ENCODE measurements at regions not wholly inside any gene's neighbourhood (a gene's known extent, or its start where the extent isn't known, plus 50 kb on each side); places are given as distances from the start of the nearest gene placed in this dataset.

DNA sequence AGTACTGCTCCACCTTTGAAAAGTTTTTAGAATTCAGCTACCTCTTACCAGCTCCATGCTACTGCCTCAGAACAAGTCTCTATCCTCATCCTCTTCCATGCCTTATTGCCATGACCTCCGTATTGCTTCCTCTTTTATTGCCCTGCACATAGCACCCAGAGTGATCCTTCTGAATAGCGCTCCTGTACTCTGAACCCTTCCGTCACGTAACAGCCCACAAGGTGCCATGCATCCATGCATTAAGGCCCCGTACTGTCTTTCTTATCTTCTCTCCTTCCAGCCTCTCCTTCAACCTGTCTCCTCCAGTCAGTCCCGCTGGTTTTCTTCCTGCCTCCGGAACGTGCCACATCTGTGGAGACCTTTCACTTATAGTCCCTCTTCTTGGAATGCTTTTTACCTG, 273.3 kb upstream of the SEMA6A start:
- no peak for DNase-seq (ENCODE audit: low spot score)

DNA sequence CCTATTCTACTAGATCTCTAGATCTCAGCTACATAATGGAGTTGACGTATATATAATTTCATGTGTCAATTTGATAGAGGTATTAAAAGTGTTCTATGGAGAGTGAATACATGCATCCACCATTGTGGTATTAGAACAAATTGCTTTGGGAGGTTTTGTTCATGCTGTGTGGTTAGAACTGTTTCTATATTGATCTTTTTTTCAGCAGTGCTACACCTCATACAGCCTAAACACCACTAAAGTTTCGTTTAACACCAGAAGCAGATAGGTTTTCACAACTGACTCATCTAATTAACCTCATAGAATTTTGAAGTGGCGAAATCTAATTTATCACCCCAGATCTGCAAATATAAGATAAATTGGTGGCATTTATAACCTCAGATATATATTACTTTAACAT, 269.4 kb upstream of the SEMA6A start:
- no peak for DNase-seq (ENCODE audit: low spot score)

DNA sequence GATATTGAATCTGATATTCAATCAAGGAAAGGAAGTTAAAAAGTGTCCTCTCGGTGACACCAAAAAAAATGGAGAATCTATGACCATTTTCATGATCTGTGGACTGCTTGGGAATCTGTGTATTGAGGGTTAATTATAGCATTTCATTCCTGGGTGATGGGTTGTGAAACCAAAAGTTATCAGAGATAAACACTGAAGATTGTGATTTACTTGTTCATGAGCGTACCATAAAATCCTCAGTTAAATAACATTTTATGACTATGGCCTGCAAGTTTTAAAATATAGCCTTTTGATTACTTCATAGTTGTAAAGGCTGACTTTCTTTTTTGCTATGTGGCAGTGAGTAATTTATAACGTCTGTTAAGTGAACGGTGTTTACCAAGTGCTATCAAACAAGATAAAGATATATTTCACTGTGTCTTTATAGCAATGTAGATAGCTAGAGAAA, 267.9 kb upstream of the SEMA6A start:
- no peak for DNase-seq (ENCODE audit: low spot score)

DNA sequence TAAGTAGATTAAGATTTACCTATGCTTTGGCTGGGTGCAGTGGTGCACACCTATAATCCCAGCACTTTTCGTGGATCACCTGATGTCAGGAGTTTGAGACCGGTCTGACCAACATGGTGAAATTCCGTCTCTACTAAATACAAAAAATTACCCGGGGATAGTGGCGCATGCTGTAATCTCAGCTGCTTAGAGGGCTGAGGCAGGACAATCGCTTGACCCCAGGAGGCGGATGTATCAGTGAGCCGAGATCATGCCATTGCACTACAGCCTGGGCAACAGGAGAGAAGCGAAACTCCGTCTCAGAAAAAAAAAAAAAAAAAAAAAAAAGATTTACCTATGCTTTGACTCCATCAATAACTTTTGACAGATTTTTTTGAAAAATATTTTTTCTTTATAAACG, 267.1 kb upstream of the SEMA6A start:
- DNase-seq (ENCODE audit: low spot score), result no peak

DNA sequence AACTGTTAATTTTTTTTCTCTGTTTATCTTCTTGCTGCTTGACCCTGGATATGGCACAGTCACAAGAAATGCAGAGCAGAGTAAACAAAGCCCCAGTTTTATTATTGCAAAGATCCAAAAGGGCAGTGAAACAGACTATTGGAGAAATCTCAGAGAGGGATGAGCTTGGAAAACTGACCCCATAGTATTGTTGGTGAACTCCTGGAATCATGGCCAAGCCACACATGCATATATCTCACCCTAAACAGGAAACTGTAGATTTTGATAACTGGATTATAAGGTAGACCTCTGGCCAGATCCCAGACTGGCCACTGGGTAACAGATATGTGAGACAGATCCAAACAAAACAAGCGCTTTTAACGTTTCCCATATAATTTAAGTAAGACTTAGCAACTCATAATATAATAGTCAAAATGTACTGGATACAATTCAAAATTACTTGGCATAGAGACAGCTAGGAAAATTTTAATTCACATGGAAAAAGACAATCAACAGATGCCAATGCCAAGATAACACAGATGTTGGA, 263.5 kb upstream of the SEMA6A start:
- DNase-seq (ENCODE audit: low spot score), result no peak

DNA sequence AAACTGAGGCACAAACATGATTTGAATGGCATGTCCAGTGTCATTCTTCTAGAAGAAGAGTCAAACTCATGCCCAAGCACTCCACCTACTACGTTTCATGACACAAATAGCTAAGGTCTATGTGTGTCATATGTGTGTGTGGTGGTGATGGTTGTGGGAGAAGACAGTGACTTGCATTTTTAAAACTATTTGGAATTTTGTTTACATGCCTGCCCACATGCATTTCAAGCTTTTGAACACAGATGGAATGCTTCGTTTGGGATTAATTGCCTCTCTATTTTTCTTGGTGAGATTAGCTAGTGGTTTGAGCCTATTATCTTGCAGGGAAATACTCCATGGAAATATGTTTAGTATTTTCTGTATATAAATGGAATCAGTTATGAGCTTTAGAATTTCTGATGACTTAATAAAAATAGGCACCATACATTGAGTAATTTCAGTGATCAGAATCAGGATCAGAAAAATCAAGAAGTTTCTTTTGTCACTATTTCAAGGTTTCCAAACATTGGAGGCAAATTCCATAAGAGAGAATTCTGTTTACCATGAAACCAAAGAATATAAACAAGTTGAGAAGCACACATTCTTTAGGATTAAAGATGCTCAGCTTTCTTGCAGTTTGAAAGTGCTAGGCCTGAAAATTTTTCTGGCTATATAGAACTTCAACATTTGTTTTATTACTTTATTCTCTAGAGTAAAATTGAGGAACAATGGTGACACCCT, 260.3 kb upstream of the SEMA6A start:
- DNase-seq (ENCODE audit: low spot score), result no peak

DNA sequence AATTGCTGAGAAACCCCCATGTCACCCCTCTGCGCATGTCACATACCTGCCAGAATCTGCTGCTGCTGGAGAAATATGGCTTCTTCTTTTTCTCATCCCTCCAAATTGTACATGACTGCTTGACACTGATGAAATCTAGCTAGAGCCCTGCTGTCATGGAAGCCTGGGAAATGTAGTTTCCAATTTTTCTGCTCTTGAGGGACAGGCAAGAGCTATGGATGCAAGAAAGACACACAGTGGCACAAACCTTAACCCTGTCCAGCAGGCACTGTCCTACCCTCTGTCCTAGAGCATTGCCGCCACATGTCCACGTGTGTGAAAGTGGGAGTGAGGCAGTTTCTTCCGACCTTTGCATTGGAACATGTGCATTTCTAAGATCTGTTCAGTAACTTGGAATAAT, 255.5 kb upstream of the SEMA6A start:
- no peak for DNase-seq (ENCODE audit: low spot score)

DNA sequence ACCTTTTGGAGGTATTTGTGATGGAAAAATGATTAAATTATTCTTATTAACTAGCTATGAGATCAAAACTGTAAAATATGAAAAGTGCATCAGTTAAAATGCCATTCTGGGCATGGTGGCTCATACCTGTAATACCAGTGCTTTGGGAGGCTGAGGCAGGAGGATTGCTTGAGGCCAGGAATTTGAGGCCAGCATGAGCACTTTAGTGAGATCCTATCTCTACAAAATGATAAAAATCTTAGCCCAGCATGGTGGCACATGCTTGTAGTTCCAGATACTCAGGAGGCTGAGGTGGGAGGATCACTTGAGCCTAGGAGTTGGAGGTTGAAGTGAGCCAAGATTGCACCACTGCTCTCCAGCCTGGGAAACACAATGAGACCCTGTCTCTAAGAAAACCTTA, 252.5 kb upstream of the SEMA6A start:
- DNase-seq (ENCODE audit: low spot score), result no peak

DNA sequence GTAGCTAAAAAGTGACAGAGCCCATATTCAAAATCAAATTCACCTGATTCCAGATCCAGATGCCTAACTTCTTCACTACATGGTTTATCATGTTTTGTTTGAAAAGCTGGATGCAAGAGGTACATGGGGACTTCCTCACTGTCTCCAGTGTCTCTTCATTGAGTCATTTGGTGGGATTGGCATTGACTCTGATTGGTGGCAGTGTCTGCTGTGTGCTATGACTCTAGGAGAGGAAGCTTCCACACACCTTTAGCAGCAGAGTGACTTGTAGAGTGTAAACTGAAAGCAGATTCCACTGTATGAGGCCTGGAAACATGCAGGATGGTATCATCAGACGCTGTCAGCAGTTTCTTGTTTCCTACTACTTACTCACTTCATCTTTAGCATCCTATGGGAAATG, 250.9 kb upstream of the SEMA6A start:
- DNase-seq (ENCODE audit: low spot score), result no peak

DNA sequence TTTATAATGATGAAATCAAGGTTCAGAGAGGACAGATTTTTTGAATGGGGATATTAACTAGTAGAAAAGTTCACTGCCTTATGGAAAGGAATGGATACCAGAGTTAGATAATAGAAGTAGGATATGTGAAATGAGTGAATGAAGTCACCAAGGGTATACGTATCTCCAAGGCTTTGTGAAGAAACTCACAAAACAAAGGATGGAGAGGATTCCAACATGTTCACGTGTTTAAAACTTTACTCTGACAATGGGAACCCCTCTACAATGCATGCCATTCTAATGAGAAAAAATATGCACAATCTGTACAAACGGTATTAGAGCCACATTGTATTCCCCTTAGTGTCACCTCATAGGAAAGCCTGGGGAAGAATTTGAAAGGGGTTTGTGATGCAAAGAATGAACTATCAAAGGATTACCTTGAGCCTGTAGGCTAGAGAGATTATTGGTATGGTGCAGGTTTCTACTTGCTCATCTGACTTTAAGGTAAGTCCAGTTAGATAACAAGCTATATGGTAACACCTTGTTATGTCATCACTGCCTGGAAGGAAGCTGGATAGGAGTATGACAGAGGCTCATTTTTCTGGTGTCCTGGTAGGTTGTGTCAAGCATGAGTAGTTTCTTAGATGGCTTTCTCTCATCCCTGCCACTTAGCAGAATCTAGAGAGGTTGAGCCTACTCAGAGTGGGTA, 250.3 kb upstream of the SEMA6A start:
- no peak for DNase-seq (ENCODE audit: low spot score)

DNA sequence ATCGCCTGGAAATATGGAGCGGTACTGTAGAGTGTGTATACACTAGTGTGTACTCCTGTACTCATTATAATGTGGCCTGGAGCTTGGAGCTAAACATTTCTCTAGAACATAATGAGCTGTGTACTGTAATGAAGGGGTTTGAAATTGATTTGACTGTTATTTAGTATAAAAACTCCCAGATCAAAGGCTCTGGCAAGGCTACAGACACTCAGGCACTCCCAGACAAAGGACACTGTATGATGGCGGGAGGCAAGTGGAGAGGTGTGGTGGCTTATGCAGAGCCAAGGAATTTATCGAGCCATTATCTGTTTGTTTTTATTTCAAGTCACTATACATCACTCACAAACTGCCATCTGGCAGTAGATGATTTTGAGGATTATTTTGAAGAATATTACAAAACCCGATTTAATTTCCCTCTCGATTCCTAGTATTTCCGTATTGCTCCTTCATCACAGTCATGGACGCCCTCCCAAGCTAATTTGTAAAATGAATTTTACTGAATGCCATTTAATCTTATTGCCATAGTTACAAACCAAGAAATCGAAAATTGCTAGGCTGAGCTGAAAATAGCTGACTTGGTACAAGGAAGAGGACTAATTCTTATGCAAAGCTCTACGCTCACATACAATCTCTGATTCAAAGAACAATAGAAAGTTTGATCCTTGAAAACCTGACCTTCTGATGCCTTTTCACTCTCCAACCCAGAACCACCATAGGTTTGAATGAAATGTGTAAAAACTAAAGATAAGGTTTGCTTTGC, 240.2 kb upstream of the SEMA6A start:
- no peak for DNase-seq (ENCODE audit: low spot score)

DNA sequence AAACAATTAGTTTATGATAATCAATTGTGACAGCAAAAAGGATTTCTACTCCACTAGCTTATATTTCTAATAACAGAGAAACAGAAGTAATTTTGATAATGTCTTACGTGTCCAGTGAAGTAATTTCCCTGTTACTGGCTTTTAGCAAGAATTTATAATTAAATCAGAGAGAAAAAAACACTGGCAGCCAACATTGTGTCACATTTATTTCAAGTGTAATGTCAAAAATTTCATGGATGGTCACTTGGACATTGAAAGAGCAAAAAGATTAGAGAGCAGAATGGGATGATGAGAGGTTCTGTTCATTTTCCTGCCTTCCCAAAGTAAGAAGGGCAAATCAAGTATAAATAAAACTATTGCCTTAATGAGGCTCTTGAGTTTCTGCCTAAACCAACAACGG, 239.3 kb upstream of the SEMA6A start:
- no peak for DNase-seq (ENCODE audit: low spot score)

DNA sequence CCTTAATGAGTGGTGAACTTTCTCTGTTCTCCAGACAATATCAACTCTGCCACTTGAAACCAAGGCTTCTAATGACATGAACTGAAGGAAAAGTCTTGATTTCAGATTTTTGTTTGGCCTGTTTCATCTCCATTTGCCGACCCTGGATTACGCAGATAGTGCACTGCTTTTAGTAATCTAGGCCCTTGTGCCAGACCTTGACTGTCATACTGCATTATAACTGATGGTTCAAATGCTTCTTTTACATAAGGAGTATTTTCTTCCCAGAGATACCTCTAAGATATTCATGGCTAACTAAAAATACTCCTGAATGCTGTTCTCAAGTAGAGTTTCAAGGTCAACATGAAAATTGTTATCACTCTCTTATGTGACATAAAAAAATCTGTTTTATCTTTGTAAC, 238.7 kb upstream of the SEMA6A start:
- DNase-seq (ENCODE audit: low spot score), result no peak

DNA sequence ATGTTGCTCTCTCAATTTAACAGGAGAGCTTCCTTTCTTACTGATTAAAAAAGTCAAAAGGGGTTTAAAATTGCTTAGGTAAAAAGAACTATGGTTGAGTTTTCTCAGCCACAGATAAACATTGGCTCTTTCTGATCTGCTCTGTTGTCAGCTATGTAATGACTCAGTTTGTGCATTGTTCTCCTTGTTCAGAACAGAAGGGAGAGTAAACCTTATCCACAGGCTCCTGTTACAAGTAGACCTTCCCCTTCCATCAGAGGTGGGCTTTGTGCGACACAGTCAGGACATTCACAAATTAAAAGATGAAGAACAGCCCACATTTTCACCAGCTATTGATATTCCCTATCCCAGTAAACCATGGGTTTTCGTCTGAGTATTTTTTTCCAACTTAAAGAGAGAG, 236.3 kb upstream of the SEMA6A start:
- no peak for DNase-seq (ENCODE audit: low spot score)

DNA sequence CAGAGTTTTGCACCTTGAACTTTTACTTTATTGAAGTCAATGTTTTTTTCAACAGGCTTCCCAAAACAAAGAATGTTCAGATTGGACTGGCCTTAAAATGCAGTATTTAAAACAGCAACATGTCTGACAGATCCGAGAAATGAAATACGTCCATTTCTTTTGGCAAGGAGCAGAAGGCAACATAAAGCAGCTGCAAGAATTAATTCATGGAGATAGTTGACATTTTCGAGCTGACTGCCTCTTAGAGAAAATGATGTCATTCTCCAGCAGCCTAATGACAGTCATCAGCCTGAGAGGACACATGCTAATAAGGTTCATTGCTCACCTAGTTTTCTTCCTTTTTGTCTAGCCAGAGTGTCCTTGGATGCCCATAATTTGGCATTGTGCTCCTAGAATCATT, 232.2 kb upstream of the SEMA6A start:
- DNase-seq (ENCODE audit: low spot score), result no peak

DNA sequence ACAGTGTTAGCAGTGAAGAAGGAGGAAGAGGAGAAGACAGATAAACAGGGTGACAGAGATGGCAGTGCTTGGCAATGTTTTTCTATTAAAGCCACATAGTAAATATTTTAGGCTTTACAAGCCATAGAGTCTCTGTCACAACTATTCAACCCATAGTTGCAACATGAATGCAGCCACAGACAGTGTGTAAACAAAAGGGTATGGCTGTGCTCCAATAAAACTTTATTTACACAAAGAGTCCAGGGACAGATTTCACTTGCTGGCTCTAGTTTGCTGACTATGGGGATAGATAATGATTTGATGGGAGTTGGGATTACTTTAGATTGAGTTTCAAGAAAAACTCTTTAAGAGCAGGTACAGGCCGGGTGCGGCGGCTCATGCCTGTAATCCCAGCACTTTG, 224.8 kb upstream of the SEMA6A start:
- no peak for DNase-seq (ENCODE audit: low spot score)

DNA sequence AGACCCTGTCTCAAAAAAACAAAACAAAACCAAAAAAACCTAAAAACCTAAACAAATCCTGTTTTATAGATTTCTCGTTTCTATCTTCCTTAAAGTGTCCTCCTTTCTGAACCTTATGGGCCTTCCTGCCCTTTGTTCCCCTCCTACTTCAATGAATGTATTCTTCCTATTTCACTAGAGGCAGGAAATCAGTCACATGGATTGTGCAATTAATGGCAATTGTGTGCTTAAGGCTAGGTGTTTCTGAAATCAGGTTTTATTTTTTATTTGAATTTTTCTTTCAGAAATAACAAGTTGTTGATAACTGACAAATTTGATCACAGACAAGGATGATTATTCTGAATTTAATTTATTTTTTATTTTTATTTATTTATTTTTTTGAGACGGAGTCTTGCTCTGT, 220.6 kb upstream of the SEMA6A start:
- no peak for DNase-seq (ENCODE audit: low spot score)

DNA sequence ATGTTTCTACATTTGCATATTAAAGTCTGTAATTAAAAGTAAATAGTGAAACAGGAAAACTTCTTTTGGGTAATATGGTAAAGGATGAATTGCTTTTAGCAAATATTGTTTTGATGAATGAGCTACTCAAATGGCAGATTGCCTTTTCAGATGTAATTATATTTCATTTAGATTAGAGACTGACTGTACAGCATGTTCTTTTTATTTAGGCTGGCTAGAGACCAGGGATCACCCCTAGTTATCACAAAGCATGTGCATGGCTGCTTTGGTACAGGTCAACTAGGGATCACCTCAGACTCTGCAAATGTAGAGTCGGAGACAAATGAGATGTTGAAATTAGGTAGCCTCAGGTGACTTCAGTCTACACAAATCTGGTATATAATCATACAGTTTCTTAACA, 214.9 kb upstream of the SEMA6A start:
- no peak for DNase-seq (ENCODE audit: low spot score)

DNA sequence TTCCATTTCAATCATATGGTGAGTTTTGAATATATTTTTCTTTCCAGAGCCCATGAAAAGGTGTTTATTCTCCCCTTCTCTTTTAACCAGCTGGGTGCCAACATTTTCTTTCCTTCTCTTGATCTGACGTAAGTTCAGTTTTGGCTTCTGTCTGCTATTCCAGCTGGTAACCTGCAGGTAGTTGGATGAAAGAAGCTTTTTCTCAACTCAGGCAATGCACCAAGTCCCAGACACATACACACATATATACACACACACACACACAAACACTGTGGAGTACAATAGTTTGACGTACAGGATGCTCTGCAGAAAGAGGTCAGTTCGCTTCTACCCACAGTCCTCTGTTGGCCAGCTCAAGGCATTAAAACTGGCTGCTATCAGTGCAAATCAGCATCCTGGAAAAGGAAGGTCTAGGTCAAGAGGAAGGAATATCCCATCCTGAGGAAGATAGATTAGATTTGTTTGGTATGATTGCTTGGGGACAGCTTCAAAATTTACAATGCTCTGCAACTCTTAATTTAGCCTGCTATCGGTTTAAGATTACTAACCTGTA, 214.3 kb upstream of the SEMA6A start:
- DNase-seq (ENCODE audit: low spot score), result no peak

DNA sequence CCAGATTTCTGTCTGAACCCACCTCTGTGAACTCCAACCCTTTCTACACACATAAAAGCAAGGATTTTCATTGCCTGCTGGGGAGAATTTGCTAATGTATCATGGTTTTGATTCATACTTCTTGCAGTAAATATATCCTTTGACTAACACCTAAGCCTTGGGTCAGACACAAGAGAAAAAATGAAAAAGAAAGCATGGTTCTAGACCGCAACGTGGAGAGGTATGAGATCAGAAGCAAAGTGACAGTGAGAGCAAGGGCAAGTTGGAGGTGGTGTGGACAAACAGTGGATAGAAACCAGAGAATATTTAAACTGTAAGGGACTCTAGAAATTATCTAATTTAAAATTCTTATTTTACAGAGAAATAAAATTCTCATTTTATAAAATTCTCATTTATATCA, 212.9 kb upstream of the SEMA6A start:
- no peak for DNase-seq (ENCODE audit: low spot score)

DNA sequence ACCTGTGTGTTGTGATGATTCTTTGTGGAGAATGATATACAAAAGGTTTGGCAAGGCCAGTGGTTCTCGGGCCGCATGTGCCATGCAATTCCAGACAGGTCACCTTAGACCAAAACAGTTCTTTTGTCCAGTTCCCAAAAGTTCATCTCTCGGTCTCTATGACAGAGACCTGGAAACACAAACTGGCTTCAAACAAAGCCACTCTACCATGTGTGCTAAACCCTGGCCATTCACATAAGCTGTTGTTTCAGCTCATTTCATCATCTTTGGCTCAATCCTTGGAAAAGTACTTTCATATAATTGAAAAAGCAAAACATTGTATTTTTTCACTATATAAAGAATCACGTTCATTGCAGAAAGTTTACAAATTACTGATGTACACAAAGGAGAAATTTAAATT, 210.5 kb upstream of the SEMA6A start:
- DNase-seq (ENCODE audit: low spot score), result no peak

DNA sequence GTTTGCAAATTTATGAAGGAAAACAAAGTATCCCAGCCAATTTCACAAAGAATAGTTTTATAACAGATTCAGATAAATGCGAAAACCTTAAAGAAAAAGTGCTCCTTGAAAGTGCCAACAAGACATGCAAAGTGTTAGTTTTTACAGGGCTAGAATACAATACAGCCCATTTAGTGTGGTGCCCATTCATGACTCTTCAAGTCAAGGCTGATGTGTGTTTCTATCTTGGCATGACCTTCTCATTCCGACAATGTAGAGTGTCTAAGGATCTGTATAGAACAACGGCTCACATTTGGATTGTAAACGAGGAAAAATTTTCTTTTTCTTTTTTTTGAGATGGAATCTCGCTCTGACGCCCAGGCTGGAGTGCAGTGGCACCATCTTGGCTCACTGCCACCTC, 205.2 kb upstream of the SEMA6A start:
- no peak for DNase-seq (ENCODE audit: low spot score)
